ENCODE measurements at regions not wholly inside any gene's neighbourhood (a gene's known extent, or its start where the extent isn't known, plus 50 kb on each side); places are given as distances from the start of the nearest gene placed in this dataset.

GRCh38 chr19:28746478-28746877 is 466.5 kb downstream of the UQCRFS1 start:
- no peaks in the 10 kb centered on the region for H3K27me3 ChIP-seq (ENCODE audit: insufficient read depth, poor library complexity, severe bottlenecking)
- TF ChIP-seq SPI1 (IDR thresholded peaks at IDR 0.05; ENCODE audit: borderline replicate concordance, low read depth) = no peak
- DNase-seq (ENCODE audit: low read depth in 1 of 2, low spot score in 1 of 2) = no peak
- no peak overlapping the region for H3K27ac ChIP-seq (replicated peaks)
- no peak overlapping the region for H3K4me3 ChIP-seq (replicated peaks; ENCODE audit: insufficient read depth, low read length)

GRCh38 chr19:28744943-28745342 is 468.0 kb downstream of the UQCRFS1 start:
- no peak for DNase-seq (ENCODE audit: low read depth in 1 of 2, low spot score in 1 of 2)
- H3K27ac ChIP-seq (replicated peaks) = no peak overlapping the region
- H3K27me3 ChIP-seq (ENCODE audit: insufficient read depth, poor library complexity, severe bottlenecking) = no peaks in the 10 kb centered on the region
- H3K4me3 ChIP-seq (replicated peaks; ENCODE audit: insufficient read depth, low read length) = no peak overlapping the region
- TF ChIP-seq CTCF (IDR thresholded peaks at IDR 0.05; ENCODE audit: insufficient read depth, low read length) = no peak
- TF ChIP-seq POLR2AphosphoS5 (IDR thresholded peaks at IDR 0.05; ENCODE audit: low read depth) = no peak

- no peak overlapping the region for H3K4me3 ChIP-seq (replicated peaks; ENCODE audit: insufficient read depth, low read length)
- no peak overlapping the region for H3K27ac ChIP-seq (replicated peaks)
- TF ChIP-seq GABPA (IDR thresholded peaks at IDR 0.05; ENCODE audit: low read depth) (no peak), REST (IDR thresholded peaks at IDR 0.05; ENCODE audit: insufficient replicate concordance, low read depth) (no peak), CTCF (IDR thresholded peaks at IDR 0.05; ENCODE audit: insufficient read depth, low read length) (no peak), SPI1 (IDR thresholded peaks at IDR 0.05; ENCODE audit: borderline replicate concordance, low read depth) (no peak), POLR2AphosphoS5 (IDR thresholded peaks at IDR 0.05; ENCODE audit: low read depth) (no peak)
- no peak for DNase-seq (ENCODE audit: low read depth in 1 of 2, low spot score in 1 of 2)
- no peaks in the 10 kb centered on the region for H3K27me3 ChIP-seq (ENCODE audit: insufficient read depth, poor library complexity, severe bottlenecking)
Measured at GRCh38 chr19:28744014-28744413, 468.9 kb downstream of the UQCRFS1 start.

GRCh38 chr19:28737021-28737895 is 475.7 kb downstream of the UQCRFS1 start:
- no peak overlapping the region for H3K27ac ChIP-seq (replicated peaks)
- no peak overlapping the region for H3K4me3 ChIP-seq (replicated peaks; ENCODE audit: insufficient read depth, low read length)
- DNase-seq (ENCODE audit: low read depth in 1 of 2, low spot score in 1 of 2) = no peak
- no peak for TF ChIP-seq CTCF (IDR thresholded peaks at IDR 0.05; ENCODE audit: insufficient read depth, low read length)
- TF ChIP-seq REST (IDR thresholded peaks at IDR 0.05; ENCODE audit: insufficient replicate concordance, low read depth) = no peak
- no peak for TF ChIP-seq SPI1 (IDR thresholded peaks at IDR 0.05; ENCODE audit: borderline replicate concordance, low read depth)
- TF ChIP-seq GABPA (IDR thresholded peaks at IDR 0.05; ENCODE audit: low read depth) = no peak
- TF ChIP-seq POLR2AphosphoS5 (IDR thresholded peaks at IDR 0.05; ENCODE audit: low read depth) = no peak
- no peaks in the 10 kb centered on the region for H3K27me3 ChIP-seq (ENCODE audit: insufficient read depth, poor library complexity, severe bottlenecking)
